Thymus (tissue), 11 donors: ENCODE measurements at regions not wholly inside any gene's neighbourhood (a gene's known extent, or its start where the extent isn't known, plus 50 kb on each side); places are given as distances from the start of the nearest gene placed in this dataset.
"Not testable (repeated sequence)": the region's sequence is repeated elsewhere in the genome, so short reads cannot be mapped to it uniquely, and the experiment has no call there.

ENCODE experiments used
- DNase-seq, 9 donors: peaks; one replicate each; pipeline ENCODE4 v3.0.0-alpha.2; 2013; ENCODE audit warnings: low spot score in 9 of 9, low read depth in 6 of 9, missing footprints in 1 of 9
- H3K27ac ChIP-seq, 2 donors: one replicate each; pipeline ENCODE4 v1.5.1; 2013; ENCODE audit warnings: control low read depth in 1 of 2, low read depth in 1 of 2, low read length in 1 of 2, mild to moderate bottlenecking in 1 of 2, moderate library complexity in 1 of 2
- H3K27me3 ChIP-seq, 2 donors: one replicate each; pipeline ENCODE4 v1.5.1; 2013; ENCODE audit warnings: low read length in 1 of 2; ENCODE audit not compliant: control insufficient read depth in 2 of 2, insufficient read depth in 1 of 2
- H3K36me3 ChIP-seq, 2 donors: one replicate each; pipeline ENCODE4 v1.5.1; 2013; ENCODE audit warnings: low read length in 1 of 2, mild to moderate bottlenecking in 1 of 2, moderate library complexity in 1 of 2; ENCODE audit not compliant: control insufficient read depth in 2 of 2, insufficient read depth in 2 of 2
- H3K4me1 ChIP-seq, 2 donors: one replicate each; pipeline ENCODE4 v1.5.1; 2013; ENCODE audit warnings: low read length in 2 of 2; ENCODE audit not compliant: control insufficient read depth in 2 of 2, insufficient read depth in 2 of 2
- H3K4me3 ChIP-seq, 2 donors: one replicate each; pipeline ENCODE4 v1.5.1; 2013; ENCODE audit warnings: low read length in 2 of 2, control low read depth in 1 of 2, mild to moderate bottlenecking in 1 of 2
- H3K9me3 ChIP-seq, 2 donors: one replicate each; pipeline ENCODE4 v1.5.1; 2013; ENCODE audit warnings: low read length in 1 of 2, mild to moderate bottlenecking in 1 of 2; ENCODE audit not compliant: control insufficient read depth in 2 of 2, insufficient read depth in 1 of 2
- WGBS: extraction: QIAGEN DNeasy Blood & Tissue Kit; methylation state at CpG from one replicate; pipeline ENCODE4 v1.1.7; 2013; 5-methylcytosine and 5-hydroxymethylcytosine counted together
- donor health status: healthy.

GRCh38 chr12:131520553-131520952 is 190.3 kb upstream of the SFSWAP start:
- 96% methylated on average over 8 of the region's 8 CpGs for WGBS
- H3K36me3 ChIP-seq, H3K4me1 ChIP-seq: not testable (repeated sequence)

GRCh38 chr12:131521326-131521725 is 189.6 kb upstream of the SFSWAP start:
- no peak for DNase-seq
- WGBS = 96% methylated on average over 6 of the region's 6 CpGs
- Histone ChIP-seq H3K4me3 (no peak overlapping the region), H3K9me3 (no peaks in the 10 kb centered on the region), H3K4me1 (no peaks in the 10 kb centered on the region), H3K27me3 (no peaks in the 10 kb centered on the region), H3K27ac (no peak overlapping the region), H3K36me3 (no peaks in the 10 kb centered on the region)

More at GRCh38 chr12:131520553-131520952, 190.3 kb upstream of the SFSWAP start:
- not testable (repeated sequence) for H3K4me3 ChIP-seq, DNase-seq, H3K27me3 ChIP-seq, H3K9me3 ChIP-seq, H3K27ac ChIP-seq

DNA sequence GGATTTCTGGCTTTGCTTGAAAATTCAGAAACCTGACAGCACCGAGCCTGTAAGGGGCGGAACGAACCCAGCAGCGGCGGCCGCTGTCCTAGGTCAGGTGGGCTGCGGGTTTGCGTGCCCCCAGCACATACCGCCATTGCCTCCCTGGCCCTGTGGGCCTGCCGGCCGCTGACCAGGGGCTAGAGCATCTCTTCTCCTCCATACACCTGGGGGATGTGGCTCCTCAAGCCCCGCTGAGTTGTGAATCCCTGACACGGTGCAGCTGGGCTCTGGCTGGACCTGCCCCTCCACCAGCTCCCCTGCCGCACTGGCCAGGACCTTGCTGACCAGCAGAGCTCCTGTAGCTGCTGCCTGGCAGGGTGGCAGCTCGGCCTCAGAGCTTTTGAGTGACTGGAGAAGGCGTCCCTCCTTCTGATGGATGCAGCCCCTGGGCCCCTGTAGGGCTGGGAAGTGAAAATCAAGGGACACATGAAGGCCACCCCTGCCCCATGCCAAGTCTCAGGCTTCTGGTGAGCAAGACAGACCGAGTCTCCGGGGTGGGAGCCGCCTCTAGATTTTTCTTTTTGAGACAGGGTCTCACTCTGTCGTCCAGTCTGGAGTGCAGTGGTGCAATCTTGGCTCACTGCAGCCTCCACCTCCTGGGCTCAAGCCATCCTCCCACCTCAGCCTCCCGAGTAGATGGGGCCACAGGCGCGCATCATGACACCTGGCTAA is 184.9 kb upstream of the SFSWAP start:
- H3K27ac ChIP-seq = no peak overlapping the region
- no peaks in the 10 kb centered on the region for H3K36me3 ChIP-seq
- no peak for DNase-seq
- 96% methylated on average over 23 of the region's 23 CpGs for WGBS
- H3K4me3 ChIP-seq = no peak overlapping the region
- H3K4me1 ChIP-seq = peaks cover 0 to 2% of the 10 kb centered on the region in 2 donors
- peaks cover 0 to 4% of the 10 kb centered on the region in 2 donors for H3K9me3 ChIP-seq
- no peaks in the 10 kb centered on the region for H3K27me3 ChIP-seq

- WGBS = 83% methylated on average over 11 of the region's 11 CpGs
- peaks cover 0 to 4% of the 10 kb centered on the region in 2 donors for H3K9me3 ChIP-seq
- no peaks in the 10 kb centered on the region for H3K27me3 ChIP-seq
- H3K4me3 ChIP-seq = no peak overlapping the region
- DNase-seq = no peak
- H3K36me3 ChIP-seq = no peaks in the 10 kb centered on the region
- H3K4me1 ChIP-seq = peaks cover 0 to 2% of the 10 kb centered on the region in 2 donors
- no peak overlapping the region for H3K27ac ChIP-seq
Observed at GRCh38 chr12:131527092-131527491, 183.8 kb upstream of the SFSWAP start.

DNA sequence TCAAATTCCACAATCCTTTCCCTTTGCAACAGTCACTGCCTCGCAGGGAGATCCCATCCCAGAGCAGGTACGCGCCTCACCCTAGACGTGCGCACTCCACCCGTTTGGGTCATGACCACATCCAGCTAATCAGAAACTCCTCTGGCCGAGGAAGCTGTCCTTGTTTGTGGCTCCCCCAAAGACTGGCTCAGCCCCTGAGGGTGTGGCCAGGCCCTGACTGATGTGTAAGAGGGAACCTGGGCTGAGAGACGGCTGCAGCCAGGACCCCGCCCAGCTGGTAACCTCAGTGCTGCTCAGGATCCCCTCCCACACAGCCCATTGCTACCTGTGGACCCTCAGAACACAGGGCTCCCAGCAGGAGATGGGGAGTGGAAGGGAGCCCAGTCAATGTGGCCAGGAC is 183.2 kb upstream of the SFSWAP start:
- Histone ChIP-seq H3K4me3 (no peak overlapping the region), H3K9me3 (peaks cover 0 to 4% of the 10 kb centered on the region in 2 donors), H3K27me3 (no peaks in the 10 kb centered on the region), H3K27ac (no peak overlapping the region), H3K36me3 (no peaks in the 10 kb centered on the region), H3K4me1 (peaks cover 0 to 2% of the 10 kb centered on the region in 2 donors)
- DNase-seq = no peak
- 95% methylated on average over 9 of the region's 9 CpGs for WGBS

GRCh38 chr12:131528144-131528543 is 182.7 kb upstream of the SFSWAP start:
- Histone ChIP-seq H3K36me3 (no peaks in the 10 kb centered on the region), H3K27me3 (no peaks in the 10 kb centered on the region), H3K4me1 (peaks cover 0 to 2% of the 10 kb centered on the region in 2 donors), H3K27ac (no peak overlapping the region), H3K9me3 (peaks cover 0 to 4% of the 10 kb centered on the region in 2 donors), H3K4me3 (no peak overlapping the region)
- 96% methylated on average over 11 of the region's 11 CpGs for WGBS
- no peak for DNase-seq

DNA sequence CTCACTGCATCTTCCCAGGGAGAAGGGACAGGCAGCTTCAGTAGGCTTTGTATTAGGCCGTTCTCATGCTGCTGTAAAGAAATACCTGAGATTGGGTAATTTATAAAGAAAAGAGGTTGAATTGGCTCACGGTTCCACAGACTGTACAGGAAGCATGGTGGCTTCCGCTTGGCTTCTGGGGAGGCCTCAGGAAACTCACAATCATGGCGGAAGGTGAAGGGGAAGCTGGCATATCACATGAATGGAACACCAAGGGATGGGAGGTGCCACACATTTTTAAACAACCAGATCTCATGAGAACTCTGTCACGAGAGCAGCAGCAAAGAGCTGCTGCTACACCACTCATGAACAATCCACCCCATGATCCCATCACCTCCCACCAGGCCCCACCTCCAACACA is 182.2 kb upstream of the SFSWAP start:
- Histone ChIP-seq H3K36me3 (no peaks in the 10 kb centered on the region), H3K27ac (no peak overlapping the region), H3K4me3 (no peak overlapping the region), H3K27me3 (no peaks in the 10 kb centered on the region), H3K9me3 (peaks cover 0 to 4% of the 10 kb centered on the region in 2 donors), H3K4me1 (peaks cover 0 to 2% of the 10 kb centered on the region in 2 donors)
- 57% methylated on average over 5 of the region's 5 CpGs for WGBS
- DNase-seq = no peak

DNA sequence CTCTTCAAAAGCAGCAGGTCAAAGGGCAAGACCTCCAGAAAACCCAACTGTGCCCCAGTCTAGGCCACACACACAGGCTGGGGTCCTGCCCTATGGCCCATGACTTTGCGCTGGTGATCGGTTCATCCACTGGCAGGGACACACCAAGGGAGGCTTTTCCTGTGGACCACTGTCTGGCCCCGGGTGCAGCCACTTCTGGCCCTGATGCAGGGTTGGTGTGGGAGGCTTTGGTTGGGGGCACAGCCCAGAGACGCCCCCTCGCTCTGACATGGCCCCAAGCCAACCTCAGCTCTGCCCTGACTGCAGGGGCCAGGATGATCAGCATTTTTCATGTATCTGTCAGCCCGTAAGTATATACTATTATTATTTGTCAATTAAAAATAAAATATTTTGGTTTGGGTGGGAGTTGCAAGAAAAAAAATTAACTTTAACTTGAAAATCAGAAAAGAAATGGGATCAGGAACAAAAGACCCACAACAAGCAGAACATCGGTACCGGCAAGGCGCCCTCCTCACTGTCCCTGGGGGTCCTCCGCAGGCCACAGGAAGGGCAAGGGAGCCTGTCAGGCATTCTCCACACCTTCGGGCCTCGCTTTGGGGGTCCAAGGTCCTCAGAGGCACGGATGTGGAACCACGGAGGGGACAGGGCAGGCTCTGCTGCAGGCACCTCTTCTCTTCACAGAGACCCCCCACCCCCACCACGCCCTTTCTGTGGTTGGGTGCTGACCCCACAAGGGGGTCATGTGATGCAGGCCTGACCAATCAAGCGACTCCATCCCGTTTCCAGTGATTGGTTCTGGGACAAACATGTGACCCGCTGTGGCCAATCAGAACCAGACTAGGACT is 181.5 kb upstream of the SFSWAP start:
- Histone ChIP-seq H3K4me1 (peaks cover 0 to 2% of the 10 kb centered on the region in 2 donors), H3K4me3 (no peak overlapping the region), H3K27me3 (no peaks in the 10 kb centered on the region), H3K36me3 (no peaks in the 10 kb centered on the region), H3K9me3 (peaks cover 0 to 4% of the 10 kb centered on the region in 2 donors), H3K27ac (no peak overlapping the region)
- DNase-seq = no peak
- WGBS = 98% methylated on average over 18 of the region's 18 CpGs

DNA sequence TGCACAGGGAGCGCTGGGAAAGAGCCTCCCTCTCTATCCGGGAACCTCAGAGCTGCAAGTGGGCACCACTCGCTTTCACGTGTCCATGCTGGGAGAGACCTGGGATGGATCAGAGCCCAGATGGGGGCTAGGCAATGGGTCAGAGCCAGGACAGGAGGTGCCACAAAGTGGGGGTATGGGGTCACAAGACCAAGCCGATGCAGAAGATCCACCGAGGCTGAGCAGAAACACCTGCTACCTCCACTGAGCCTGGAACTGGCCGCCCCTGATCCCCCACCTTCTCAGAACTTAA is 180.9 kb upstream of the SFSWAP start:
- no peak for DNase-seq
- H3K9me3 ChIP-seq = peaks cover 0 to 4% of the 10 kb centered on the region in 2 donors
- no peaks in the 10 kb centered on the region for H3K36me3 ChIP-seq
- H3K27ac ChIP-seq = no peak overlapping the region
- 95% methylated on average over 7 of the region's 7 CpGs for WGBS
- H3K4me1 ChIP-seq = peaks cover 0 to 2% of the 10 kb centered on the region in 2 donors
- H3K27me3 ChIP-seq = no peaks in the 10 kb centered on the region
- no peak overlapping the region for H3K4me3 ChIP-seq
